Endometrium (tissue), 2 donors: ENCODE measurements at regions not wholly inside any gene's neighbourhood (a gene's known extent, or its start where the extent isn't known, plus 50 kb on each side); places are given as distances from the start of the nearest gene placed in this dataset.
"Not testable (repeated sequence)": the region's sequence is repeated elsewhere in the genome, so short reads cannot be mapped to it uniquely, and the experiment has no call there.

ENCODE experiments used
- FAIRE-seq: peaks from 2 replicates; lab custom pipeline; 2012; peaks lifted over from hg19 to GRCh38; lab: Jason Lieb, UNC
- donor health status: control.
- donor health status: control.

DNA sequence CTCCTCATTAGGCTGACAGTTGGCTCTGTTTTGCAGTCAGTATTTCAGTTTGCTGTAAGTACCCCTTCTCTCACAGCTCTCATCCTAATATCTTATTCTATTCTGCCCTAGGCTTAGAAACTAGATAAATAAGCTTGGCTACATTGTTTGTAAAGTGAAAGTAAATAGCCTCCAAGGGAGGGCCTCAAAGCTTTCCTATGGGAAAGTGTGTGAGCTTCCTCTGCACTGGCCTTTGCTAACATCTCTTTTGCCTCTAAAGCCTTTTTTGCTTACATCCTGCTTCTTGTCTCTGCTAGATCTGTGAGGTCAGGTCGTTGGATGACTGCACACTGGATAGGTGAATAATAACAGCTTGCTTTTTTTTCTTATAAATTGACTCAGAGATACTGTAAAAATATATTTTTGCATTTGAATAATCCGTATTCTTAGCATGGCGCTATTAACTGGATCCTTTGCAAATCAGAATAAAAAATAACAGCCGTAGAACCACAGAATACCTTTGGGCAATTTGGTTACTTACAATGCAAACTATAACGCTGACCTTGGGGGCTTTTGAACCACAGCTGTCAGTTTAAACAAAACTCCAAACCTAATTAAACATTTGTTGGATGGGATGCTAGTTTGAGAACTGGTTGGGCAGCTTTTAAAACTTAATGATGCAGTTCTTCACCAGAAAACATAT, 55.1 kb downstream of the TTC6 start:
- no peak for FAIRE-seq

DNA sequence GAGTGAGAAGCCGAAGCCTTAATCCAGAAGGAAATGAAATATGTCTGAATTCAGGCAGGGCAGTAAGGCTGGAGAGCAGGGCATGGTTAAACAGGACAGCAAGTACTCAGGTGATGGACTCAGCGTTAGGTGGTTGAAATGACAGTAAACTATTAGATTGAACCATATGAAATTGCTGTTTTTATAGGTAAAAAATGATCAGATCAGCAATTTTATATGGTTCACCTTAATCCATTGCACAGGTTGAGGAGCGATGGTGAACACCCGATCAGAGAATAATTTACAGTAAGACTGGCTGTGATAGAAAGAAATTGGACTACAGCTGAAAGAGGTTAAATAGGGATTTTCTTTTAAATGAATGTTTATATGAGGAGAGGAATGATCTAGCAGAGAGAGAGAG, 56.6 kb downstream of the TTC6 start:
- no peak for FAIRE-seq

DNA sequence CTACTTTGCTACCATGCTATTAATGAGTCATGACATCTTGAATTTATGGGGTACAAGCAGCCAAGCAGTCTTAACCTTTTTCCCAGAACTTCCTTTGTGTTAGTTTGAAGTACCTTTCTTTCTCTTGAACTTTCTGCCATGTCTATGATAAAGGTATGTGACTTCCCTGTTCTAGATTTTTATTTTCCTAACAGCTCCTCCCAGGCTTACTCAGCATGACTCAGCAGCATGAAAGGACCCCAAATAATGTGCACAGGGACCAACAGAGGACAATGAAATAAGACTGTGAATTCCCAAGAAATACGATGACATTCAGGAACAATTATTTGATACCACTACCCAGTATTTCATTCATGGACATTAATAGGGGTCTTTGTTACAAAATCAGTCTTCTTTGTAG, 60.0 kb downstream of the TTC6 start:
- FAIRE-seq = no peak

DNA sequence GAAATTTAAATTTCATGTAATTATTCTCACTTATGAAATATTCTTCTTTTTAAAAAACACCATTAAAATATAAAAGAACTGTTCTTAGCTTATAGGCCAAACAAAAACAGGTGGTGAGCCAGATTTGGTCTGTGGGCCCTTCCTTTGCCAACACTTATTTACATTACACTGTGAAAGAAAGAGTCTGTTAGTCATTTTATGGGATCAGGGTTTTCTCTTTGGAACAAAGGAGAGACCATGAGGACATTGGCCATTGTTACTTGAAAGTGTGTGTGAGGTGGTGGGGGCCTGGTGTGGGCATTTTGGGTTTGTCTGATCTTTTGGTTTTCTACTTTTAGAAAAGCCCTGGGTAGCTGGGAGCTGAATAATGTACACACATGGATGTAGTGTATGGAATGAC, 62.7 kb downstream of the TTC6 start:
- FAIRE-seq = no peak

DNA sequence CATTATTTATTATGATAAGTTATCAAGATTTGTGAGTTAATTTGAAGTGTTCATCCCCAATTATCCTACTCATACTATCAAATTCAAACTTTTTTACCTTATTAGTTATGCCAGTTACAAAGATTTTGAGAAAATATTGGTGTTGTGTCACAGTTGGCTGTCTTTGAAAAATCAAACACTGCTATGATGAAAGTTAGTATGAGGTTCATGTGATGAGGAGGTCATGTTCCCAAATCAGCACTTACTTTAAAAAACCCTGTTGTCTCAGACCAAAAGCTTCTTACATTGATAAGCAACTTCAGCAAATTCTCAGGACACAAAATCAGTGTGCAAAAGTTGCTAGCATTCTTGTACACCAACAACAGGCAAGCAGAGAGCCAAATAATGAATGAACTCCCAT, 68.1 kb downstream of the TTC6 start:
- FAIRE-seq = no peak

DNA sequence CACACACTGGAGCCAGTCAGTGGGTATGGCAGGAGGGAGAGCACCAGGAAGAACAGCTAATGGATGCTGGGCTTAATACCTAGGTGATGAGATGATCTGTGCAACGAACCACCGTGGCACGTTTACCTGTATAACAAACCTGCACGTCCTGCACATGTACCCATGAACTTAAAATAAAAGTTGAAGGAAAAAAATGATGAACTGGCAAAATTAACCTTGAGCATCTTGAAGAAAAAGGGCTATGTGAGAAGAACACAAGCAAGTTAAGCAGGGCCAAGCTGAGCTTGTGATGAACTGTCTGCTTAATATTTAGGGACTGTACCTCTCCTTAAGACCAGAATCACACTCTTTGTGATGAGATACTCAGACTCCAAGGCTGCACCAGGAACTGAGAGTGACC, 70.0 kb downstream of the TTC6 start:
- no peak for FAIRE-seq

DNA sequence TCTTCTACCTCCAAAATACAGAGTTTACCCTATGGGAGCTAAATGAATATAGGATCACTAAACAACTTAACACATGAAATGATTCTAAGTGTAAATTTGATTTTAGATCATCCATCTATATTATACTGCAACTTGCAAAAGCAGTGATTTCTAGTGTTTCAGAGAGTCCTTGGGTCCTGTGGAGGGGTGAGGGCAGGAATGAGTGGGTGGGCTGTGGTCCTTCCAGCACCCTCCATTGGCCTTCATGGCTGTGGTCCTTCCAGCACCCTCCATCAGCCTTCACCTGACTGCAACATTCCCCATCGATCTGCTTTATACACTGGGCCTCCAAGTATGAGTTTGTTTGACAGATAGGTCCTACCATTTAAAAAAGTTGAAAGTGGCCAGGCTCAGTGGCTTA, 70.5 kb downstream of the TTC6 start:
- FAIRE-seq = no peak

DNA sequence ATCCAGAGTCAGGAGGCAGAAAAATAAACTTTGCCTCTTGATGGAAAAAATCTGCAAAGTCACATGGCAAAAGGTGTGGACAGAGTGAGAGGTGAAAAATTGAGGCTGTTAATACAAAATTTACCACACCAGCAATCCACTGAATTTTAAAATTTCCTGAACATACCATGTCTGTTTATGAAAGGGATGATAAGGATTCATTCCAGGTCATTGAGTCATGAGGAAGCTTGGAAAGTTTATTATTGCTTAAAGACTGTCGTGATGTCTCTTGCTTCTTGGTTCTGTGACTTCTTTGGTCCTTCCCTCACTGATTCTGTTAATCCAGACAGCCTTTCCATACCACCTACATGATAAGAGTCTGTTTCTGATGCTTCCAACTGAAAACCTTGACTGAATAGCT, 73.2 kb downstream of the TTC6 start:
- no peak for FAIRE-seq

DNA sequence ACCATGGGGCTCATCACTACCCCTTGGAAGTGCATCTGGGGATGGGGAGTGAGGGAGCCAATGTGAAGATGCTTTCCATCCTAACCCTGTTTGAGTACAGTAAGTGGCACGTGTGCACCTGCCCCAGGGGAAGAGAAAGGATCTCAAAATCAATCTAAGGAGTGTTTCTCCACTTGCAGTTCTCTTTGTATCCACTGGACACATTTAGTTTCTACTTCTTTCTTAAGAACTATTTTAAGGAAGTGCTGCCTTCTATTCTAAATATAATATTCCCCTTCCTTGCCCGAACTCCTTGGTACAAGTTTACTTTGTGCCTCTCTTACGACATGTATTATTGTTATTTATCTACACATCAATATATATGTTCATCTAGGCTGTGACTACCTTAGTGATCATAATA, 73.8 kb downstream of the TTC6 start:
- no peak for FAIRE-seq

DNA sequence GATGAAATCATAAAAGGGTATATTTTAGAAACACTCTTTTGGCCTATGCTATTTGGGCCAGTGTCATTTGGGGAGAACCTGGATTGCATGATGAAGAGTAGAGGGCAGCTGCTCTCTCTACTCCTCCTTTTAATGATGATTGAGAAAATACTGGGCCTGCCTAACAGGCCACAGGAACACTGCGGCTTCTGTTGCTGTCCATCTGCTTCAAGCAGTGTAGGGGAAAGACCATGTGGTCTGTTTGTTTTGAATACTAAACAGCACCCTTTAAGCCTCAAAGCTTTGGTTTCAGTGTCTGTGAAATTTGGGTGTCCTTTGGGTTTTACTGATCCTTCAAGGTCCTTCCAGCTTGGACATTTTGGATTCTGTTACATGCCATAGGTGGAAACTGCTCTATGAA, 78.0 kb downstream of the TTC6 start:
- FAIRE-seq = no peak

DNA sequence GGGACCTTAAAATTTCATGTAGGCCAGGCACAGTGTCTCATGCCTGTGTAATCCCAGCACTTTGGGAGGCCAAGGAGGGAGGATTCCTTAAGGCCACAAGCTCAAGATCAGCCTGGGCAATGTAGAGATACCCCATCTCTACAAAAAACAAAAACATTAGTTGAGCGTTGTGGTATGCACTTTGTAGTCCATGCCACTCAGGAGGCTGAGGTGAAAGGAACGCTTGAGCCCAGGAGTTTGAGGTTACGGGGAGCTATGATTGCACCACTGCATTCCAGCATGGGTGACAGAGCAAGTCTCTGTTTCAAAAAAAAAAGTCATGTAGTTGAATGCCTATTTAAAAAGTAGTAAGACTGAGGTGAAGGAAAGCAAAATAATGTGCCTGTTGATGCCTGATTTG, 83.5 kb downstream of the TTC6 start:
- FAIRE-seq = no peak

DNA sequence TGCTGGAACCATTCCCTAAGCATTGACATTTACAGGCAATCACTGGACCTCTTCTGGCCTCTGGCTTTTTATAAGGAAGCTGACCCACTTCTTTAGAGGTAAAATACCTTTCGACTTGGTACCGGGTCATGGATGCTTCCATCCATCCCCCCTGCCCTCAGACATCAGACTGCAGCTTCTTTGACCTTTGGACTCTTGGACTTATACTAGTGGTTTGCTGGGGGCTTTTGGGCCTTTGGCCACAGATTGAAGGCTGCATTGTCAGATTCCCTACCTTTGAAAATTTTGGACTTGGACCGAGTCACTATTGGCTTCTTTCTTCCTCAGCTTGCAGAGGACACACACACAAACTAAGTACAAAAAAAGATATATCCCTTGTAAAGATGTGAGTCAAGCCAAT, 86.1 kb downstream of the TTC6 start:
- no peak for FAIRE-seq

DNA sequence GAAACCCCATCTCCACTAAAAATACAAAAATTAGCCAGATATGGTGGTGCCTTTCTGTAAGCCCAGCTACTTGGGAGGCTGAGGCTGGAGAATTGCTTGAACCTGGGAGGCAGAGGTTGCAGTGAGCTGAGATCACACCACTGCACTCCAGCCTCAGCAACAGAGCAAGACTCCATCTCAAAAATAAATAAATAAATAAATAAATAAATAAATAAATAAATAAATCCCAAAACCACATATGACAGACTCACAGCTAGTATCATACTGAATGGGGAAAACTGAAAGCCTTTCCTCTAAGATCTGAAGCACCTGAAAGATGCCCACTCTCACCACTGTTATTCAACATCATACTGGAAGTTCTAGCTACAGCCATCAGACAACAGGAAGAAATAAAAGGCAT, 97.3 kb downstream of the TTC6 start:
- FAIRE-seq = not testable (repeated sequence)

DNA sequence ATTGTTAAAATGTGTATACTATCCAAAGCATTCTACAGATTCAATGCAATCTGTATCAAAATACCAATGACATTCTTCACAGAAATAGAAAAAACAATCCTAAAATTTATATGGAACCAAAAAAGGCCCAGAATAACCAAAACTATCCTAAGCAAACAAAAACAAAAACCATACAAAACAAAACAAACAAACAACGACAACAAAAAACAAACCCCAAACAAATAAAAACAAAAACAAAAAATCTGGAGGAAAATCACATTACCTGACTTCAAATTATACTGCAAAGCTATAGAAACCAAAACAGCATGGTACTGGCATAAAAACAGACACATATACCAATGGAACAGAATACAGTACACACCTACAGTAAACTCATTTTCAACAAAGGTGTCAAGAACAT, 98.0 kb downstream of the TTC6 start:
- FAIRE-seq = not testable (repeated sequence)

DNA sequence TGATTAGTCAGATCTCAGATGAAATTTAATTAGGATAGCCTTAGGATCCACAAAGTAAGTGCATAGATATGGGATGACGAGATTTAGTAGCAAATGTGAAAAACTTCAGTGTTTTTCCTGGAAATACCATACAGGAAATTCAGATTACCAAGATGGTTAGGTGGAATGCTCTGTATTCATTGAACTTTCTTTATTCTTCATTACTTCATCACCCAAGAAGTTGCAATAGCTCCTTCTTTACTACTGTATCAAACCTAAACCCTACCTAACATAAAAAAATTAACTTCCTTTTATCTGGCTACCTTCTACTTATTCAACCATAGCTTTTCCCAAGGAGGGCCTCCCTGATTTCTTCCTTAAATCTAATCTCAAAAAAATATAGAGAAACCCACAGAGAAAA, 100.4 kb downstream of the TTC6 start:
- no peak for FAIRE-seq

DNA sequence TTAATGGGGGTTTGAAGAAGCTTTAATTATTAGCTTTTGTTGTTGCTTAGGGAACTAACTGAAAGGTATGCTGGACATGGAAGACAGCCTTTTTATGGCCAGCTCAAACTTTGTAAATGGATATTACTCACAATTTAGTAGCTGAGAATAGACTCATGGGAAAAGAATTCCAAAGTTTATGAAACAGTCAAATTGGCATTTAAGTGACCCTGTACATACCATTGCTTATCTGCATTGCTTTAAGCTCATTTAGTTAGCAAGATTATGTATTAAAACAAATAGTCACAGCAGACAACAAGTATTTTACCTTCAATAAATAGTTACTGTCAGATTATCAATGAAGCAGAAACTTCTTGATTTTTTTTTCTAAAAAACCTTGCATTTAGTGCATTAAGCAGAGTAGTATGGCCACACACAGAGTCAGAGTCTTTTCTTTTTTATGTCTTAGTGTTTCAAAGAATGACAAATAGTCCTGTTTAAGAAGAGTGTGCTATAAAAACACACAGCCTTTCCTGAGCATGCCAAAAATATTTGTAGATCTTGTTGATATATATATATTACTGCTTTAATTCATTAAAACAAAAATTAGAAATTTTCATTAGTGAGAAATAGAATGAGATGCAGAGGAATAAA, 102.2 kb downstream of the TTC6 start:
- no peak for FAIRE-seq

DNA sequence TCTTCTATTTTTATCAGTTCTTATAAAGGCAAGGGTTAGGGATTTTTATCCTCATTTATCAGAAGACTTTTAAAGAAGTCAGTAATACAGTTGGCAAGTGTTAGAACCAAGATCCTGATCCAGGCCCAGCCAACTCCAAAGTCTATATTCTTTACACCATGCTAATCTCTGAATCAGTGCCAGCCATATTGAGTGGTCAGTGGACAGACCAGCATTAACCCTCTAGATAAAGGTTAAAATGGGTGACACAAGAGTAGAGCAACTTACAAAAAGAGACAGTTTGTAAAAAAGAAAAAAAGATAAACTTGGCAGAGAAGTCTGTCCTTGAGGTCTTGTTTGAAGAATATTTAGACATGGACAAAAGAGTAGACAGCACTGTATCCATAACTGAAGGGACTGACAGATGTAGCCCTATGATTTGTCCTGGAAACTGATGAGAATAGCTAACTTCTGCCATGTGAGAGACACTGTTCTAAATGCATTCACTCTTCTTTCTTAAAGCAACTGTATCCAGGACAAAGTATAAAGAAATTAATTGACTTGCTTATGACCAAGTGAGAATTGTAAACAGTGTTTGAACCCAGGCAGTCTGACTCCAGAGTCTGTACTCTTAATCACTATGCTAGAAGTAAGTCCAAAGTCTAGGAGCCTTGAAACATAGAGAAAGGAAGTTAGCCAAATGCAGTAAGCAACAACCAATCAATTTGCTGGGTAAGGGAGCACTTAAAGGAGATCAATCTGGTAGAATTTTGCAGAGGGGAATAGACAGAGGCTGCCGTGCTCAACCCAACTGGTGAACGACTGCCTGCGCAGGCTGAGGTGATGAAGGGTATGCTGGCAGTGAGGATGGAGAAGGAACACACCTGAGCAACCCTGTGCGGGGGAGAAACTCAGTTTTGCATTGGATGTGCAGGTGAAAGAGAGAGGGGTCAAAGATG, 103.7 kb downstream of the TTC6 start:
- FAIRE-seq = no peak

DNA sequence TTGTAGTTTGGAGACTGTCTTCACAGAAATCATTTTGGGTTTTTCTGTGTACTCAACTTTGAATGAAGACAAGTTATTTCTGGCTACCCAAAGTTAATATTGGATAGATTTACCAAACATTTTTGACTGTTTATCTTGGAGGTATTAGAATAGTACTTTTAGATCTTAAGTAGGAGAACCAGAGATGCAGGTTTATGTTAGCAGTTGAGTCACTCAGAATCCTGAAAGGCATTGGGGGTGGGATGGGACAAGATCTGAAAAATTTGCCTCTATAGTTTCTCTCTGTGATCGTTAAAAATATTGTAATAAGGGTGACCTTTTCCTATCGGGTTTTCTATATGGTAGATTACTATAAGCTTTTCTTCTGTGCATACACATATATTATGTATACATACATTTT, 112.3 kb downstream of the TTC6 start:
- no peak for FAIRE-seq

DNA sequence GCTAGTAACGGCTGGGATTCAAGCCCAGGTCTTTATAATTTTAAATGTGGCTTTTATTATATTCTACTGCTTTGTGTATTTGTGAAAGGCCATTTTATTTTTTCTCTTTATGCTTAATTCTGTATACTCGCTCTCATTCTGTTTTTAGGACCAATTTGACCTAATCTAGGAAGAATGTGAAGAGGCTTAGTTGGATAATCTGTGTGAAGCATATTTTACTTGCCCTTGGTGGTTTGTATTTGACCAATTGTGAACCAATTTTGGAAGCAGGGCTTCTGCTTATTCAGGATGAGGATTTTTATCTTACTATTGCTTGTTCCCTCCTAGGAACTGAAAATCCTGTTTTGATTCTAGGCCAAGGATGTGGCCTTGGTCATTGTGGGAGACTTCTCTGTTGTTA, 113.1 kb downstream of the TTC6 start:
- FAIRE-seq = no peak

DNA sequence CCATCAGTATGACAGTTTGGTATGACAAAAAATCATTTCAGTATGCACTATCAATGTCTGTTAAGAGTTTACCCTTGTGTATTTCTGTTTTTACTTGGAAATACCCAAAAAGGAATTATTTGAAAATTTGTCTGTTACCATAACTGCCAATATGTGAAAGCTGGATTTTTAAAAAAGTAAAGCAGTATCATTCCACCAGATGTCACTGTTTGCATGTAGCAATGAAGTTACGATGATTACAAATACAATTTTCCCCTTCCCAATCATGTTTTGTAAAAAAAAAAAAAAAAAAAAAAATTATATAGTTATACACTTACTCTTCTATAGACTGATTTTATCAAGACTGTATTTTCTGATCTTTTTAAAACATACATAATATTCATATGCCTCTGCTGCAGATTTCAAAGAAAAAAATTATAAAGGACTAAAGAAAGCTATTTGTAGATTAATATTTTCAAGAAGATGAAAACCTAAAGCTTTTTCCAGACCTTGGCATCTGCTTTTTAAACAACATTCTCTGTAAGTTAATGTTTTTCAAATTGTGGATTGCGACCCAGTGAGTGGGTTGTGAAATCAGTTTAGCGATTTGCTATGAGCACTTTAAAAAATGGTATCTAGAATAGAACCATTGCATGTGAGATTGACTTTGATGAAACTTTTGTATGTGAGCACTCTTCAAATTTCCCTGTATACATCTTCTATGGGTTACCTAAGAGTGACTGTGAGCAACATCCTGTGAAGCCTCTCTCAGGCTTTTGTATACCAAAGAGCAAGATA, 114.2 kb downstream of the TTC6 start:
- FAIRE-seq = peak; percentile 84

DNA sequence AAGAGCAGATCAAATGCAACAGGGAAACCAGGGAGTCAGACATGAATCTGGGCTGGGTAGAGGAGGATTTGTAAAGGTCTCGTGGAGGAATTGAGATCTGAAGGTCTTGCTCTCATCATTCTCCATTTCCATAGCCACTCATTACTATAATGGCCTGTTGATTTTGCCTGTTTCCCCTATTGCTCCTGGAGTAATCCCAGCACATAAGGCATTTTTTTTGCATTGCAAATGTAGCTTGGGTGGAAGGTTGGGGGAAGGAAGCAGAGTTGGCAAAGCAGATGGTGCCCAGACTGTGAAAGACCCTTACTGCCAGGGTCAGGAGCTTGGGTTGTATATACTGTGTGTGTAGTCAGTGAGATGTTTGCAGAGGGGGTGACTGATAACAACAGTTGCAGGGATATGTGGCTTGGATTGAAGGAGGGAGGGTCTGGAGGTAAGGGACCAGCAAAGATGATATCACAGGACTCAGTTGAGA, 116.0 kb downstream of the TTC6 start:
- FAIRE-seq = no peak

DNA sequence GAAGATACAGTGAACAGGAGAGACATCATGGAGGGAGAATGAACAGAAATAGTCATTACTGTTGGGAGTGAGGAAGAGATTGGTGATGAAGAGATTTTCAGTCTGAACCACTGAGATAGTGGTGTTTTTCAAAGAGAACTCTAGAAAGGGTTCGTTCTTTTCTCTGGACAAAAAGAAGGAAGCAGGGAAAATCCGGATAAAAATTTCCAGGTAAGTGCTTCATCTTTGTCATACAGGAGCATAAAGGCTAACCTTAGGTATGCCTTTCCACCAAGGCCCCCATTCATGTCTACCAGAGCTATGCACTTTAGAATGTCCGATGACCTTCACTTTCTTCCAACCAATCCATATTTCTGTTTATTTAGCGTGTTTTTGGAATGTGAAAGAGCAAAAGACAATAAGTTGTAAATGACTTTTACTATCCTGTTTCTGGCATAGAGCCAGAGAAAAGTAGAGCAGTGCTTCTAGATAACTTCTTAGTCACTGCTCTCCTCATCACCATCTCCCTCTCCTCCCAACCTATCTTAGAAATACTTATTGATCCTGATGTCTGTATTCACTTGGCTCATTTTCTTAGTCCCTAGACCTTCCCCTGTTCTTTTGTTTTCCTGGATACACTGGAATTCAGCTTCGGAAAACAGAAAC, 116.5 kb downstream of the TTC6 start:
- no peak for FAIRE-seq
